ENCODE measurements at regions not wholly inside any gene's neighbourhood (a gene's known extent, or its start where the extent isn't known, plus 50 kb on each side); places are given as distances from the start of the nearest gene placed in this dataset.

DNA sequence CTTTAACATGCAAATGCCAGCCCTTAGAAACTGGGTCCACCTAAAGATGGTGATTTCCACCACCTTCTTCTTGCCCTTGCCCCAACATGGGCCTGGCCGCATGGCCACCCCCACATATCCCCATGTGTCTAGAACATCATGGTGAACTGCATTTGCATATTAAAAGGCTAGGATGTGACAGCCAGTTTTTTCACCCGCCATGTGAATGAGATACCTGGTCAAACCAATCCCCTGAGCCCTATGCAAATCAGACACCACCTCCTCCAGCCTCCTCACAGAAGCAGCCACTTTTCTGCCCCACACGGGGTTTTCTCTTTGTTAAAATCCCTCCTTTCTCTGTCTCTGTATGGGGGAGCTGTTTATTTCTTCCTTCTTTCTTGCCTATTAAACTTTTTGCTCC is 1322.5 kb downstream of the FSCB start:
- Histone ChIP-seq H3K9me3 (ENCODE audit: control insufficient read depth, insufficient read depth, low read depth, low read length) (no peaks in the 10 kb centered on the region), H4K20me1 (ENCODE audit: control insufficient read depth, extremely low read depth, insufficient read depth, low read length) (no peaks in the 10 kb centered on the region), H3K79me2 (ENCODE audit: control insufficient read depth, insufficient read depth, low read length) (no peaks in the 10 kb centered on the region), H3K4me1 (ENCODE audit: control insufficient read depth, extremely low read depth, insufficient read depth, low read length) (no peaks in the 10 kb centered on the region), H3K4me3 (replicated peaks in 1 of 4; ENCODE audit: control extremely low read depth in 1 of 4, insufficient read depth in 1 of 4, low read depth in 3 of 4, low read length in 4 of 4) (no peak overlapping the region), H3K9ac (ENCODE audit: insufficient read depth, low read length) (no peak overlapping the region), H3K27ac (ENCODE audit: insufficient read depth, low read length) (no peak overlapping the region), H2AFZ (ENCODE audit: low read length) (no peak overlapping the region), H3K27me3 (ENCODE audit: control insufficient read depth, insufficient read depth, low read length) (no peaks in the 10 kb centered on the region), H3K4me2 (ENCODE audit: extremely low read depth, insufficient read depth, low read length) (no peak overlapping the region), H3K36me3 (ENCODE audit: control insufficient read depth, insufficient read depth, low read length) (no peaks in the 10 kb centered on the region)
- no peak for DNase-seq (ENCODE audit: low read depth in 2 of 2)
- no peak for TF ChIP-seq EZH2 (IDR thresholded peaks at IDR 0.05; ENCODE audit: low read length, missing control alignments)
- TF ChIP-seq, protein P1, sequence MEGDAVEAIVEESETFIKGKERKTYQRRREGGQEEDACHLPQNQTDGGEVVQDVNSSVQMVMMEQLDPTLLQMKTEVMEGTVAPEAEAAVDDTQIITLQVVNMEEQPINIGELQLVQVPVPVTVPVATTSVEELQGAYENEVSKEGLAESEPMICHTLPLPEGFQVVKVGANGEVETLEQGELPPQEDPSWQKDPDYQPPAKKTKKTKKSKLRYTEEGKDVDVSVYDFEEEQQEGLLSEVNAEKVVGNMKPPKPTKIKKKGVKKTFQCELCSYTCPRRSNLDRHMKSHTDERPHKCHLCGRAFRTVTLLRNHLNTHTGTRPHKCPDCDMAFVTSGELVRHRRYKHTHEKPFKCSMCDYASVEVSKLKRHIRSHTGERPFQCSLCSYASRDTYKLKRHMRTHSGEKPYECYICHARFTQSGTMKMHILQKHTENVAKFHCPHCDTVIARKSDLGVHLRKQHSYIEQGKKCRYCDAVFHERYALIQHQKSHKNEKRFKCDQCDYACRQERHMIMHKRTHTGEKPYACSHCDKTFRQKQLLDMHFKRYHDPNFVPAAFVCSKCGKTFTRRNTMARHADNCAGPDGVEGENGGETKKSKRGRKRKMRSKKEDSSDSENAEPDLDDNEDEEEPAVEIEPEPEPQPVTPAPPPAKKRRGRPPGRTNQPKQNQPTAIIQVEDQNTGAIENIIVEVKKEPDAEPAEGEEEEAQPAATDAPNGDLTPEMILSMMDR (conservative IDR thresholded peaks at IDR 0.05 in 1 of 2, IDR thresholded peaks at IDR 0.05 in 1 of 2; ENCODE audit: low read depth in 1 of 2, low read length in 2 of 2), result no peak

GRCh38 chr14:43183916-43184315 is 1323.2 kb downstream of the FSCB start:
- H4K20me1 ChIP-seq (ENCODE audit: control insufficient read depth, extremely low read depth, insufficient read depth, low read length), result no peaks in the 10 kb centered on the region

GRCh38 chr14:43175896-43176295 is 1331.2 kb downstream of the FSCB start:
- Histone ChIP-seq H2AFZ (ENCODE audit: low read length) (no peak overlapping the region), H3K4me3 (replicated peaks in 1 of 4; ENCODE audit: control extremely low read depth in 1 of 4, insufficient read depth in 1 of 4, low read depth in 3 of 4, low read length in 4 of 4) (no peak overlapping the region), H3K36me3 (ENCODE audit: control insufficient read depth, insufficient read depth, low read length) (no peaks in the 10 kb centered on the region), H3K4me2 (ENCODE audit: extremely low read depth, insufficient read depth, low read length) (no peak overlapping the region), H3K79me2 (ENCODE audit: control insufficient read depth, insufficient read depth, low read length) (no peaks in the 10 kb centered on the region), H3K9ac (ENCODE audit: insufficient read depth, low read length) (no peak overlapping the region), H3K4me1 (ENCODE audit: control insufficient read depth, extremely low read depth, insufficient read depth, low read length) (no peaks in the 10 kb centered on the region), H3K27me3 (ENCODE audit: control insufficient read depth, insufficient read depth, low read length) (no peaks in the 10 kb centered on the region), H3K9me3 (ENCODE audit: control insufficient read depth, insufficient read depth, low read depth, low read length) (no peaks in the 10 kb centered on the region), H4K20me1 (ENCODE audit: control insufficient read depth, extremely low read depth, insufficient read depth, low read length) (no peaks in the 10 kb centered on the region), H3K27ac (ENCODE audit: insufficient read depth, low read length) (no peak overlapping the region)
- DNase-seq (ENCODE audit: low read depth in 2 of 2), result no peak
- no peak for TF ChIP-seq EZH2 (IDR thresholded peaks at IDR 0.05; ENCODE audit: low read length, missing control alignments)
- TF ChIP-seq, protein P1 (conservative IDR thresholded peaks at IDR 0.05 in 1 of 2, IDR thresholded peaks at IDR 0.05 in 1 of 2; ENCODE audit: low read depth in 1 of 2, low read length in 2 of 2), result no peak

More at GRCh38 chr14:43183916-43184315, 1323.2 kb downstream of the FSCB start:
- Histone ChIP-seq H3K27ac (ENCODE audit: insufficient read depth, low read length) (no peak overlapping the region), H3K4me1 (ENCODE audit: control insufficient read depth, extremely low read depth, insufficient read depth, low read length) (no peaks in the 10 kb centered on the region), H2AFZ (ENCODE audit: low read length) (no peak overlapping the region), H3K4me3 (replicated peaks in 1 of 4; ENCODE audit: control extremely low read depth in 1 of 4, insufficient read depth in 1 of 4, low read depth in 3 of 4, low read length in 4 of 4) (no peak overlapping the region), H3K9ac (ENCODE audit: insufficient read depth, low read length) (no peak overlapping the region), H3K36me3 (ENCODE audit: control insufficient read depth, insufficient read depth, low read length) (no peaks in the 10 kb centered on the region), H3K9me3 (ENCODE audit: control insufficient read depth, insufficient read depth, low read depth, low read length) (no peaks in the 10 kb centered on the region), H3K79me2 (ENCODE audit: control insufficient read depth, insufficient read depth, low read length) (no peaks in the 10 kb centered on the region), H3K27me3 (ENCODE audit: control insufficient read depth, insufficient read depth, low read length) (no peaks in the 10 kb centered on the region), H3K4me2 (ENCODE audit: extremely low read depth, insufficient read depth, low read length) (no peak overlapping the region)
- TF ChIP-seq, protein P1 (conservative IDR thresholded peaks at IDR 0.05 in 1 of 2, IDR thresholded peaks at IDR 0.05 in 1 of 2; ENCODE audit: low read depth in 1 of 2, low read length in 2 of 2), result no peak
- no peak for TF ChIP-seq EZH2 (IDR thresholded peaks at IDR 0.05; ENCODE audit: low read length, missing control alignments)
- no peak for DNase-seq (ENCODE audit: low read depth in 2 of 2)
